Testis (tissue), 2 donors: ENCODE measurements at regions not wholly inside any gene's neighbourhood (a gene's known extent, or its start where the extent isn't known, plus 50 kb on each side); places are given as distances from the start of the nearest gene placed in this dataset.

Experiments
- DNase-seq: peaks from one replicate; pipeline ENCODE4 v3.0.0-alpha.2; 2019
- H3K27ac ChIP-seq, 2 donors: fragments of 200-600 bp; sonication (generic); one replicate each; pipeline ENCODE4 v1.5.1; 2019
- H3K27me3 ChIP-seq: fragments of 200-600 bp; sonication (generic); one replicate; pipeline ENCODE4 v1.5.1; 2019
- H3K36me3 ChIP-seq: fragments of 200-600 bp; sonication (generic); one replicate; pipeline ENCODE4 v1.5.1; 2017; ENCODE audit warnings: low read depth; ENCODE audit errors: missing control alignments
- H3K4me1 ChIP-seq: fragments of 200-600 bp; sonication (generic); one replicate; pipeline ENCODE4 v1.5.1; 2019
- H3K4me3 ChIP-seq, 2 donors: fragments of 200-600 bp; sonication (generic); one replicate each; pipeline ENCODE4 v1.5.1; 2017 to 2019
- H3K9me3 ChIP-seq: fragments of 200-600 bp; sonication (generic); one replicate; pipeline ENCODE4 v1.5.1; 2017
- POLR2A ChIP-seq: fragments of 450-650 bp; IDR thresholded peaks from one replicate; pipeline ENCODE4 v1.6.1; 2017; ENCODE audit warnings: antibody characterized with exemption, mild to moderate bottlenecking, moderate library complexity
- WGBS, 2 donors: methylation state at CpG; one replicate each; pipeline ENCODE4 v1.1.5; 2018; 5-methylcytosine and 5-hydroxymethylcytosine counted together
- intact Hi-C: fragments of 100-400 bp; cut with DNase I; formaldehyde crosslinking; loops from one replicate; pipeline ENCODE4 v1.15.1; 2023; ENCODE audit warnings: low total_unique reads
- TF ChIP-seq, protein P1 (sequence below), 3 experiments: fragments of 450-650 bp in 2 of 3; fragments of 200-600 bp in 1 of 3; sonication (generic) in 1 of 3; IDR thresholded peaks; one replicate each; pipeline ENCODE4 v1.5.1; 2016 to 2019; ENCODE audit warnings: antibody characterized with exemption in 3 of 3, mild to moderate bottlenecking in 2 of 3, moderate library complexity in 1 of 3

DNA sequence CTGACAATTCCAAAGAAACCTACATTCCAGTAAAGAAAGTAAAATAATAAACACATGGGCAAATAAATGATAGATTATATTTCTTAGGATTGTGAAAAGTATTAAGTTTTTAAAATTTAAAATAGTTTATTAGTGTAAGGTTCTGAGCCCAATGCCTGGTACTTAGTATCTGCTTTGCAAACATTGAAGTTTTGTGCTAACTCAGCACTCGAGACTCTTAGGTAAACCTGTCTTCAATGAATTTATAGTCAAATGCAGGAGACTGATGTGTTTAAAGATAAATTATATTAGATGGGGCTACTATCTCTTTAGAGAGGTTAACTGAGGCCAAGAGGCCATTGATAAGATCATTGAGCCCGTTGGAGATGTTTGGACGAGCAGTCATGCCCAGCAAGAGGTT is 138.3 kb upstream of the SALL1 start:
- Histone ChIP-seq H3K4me1 (no peaks in the 10 kb centered on the region), H3K9me3 (no peaks in the 10 kb centered on the region), H3K27me3 (no peaks in the 10 kb centered on the region), H3K36me3 (no peaks in the 10 kb centered on the region), H3K27ac (no peak overlapping the region), H3K4me3 (no peak overlapping the region)
- intact Hi-C loops = no loop called here
- WGBS, 2 donors = 60 to 68% methylated on average over 3 of the region's 3 CpGs
- no peak for TF ChIP-seq POLR2A
- TF ChIP-seq, protein P1, sequence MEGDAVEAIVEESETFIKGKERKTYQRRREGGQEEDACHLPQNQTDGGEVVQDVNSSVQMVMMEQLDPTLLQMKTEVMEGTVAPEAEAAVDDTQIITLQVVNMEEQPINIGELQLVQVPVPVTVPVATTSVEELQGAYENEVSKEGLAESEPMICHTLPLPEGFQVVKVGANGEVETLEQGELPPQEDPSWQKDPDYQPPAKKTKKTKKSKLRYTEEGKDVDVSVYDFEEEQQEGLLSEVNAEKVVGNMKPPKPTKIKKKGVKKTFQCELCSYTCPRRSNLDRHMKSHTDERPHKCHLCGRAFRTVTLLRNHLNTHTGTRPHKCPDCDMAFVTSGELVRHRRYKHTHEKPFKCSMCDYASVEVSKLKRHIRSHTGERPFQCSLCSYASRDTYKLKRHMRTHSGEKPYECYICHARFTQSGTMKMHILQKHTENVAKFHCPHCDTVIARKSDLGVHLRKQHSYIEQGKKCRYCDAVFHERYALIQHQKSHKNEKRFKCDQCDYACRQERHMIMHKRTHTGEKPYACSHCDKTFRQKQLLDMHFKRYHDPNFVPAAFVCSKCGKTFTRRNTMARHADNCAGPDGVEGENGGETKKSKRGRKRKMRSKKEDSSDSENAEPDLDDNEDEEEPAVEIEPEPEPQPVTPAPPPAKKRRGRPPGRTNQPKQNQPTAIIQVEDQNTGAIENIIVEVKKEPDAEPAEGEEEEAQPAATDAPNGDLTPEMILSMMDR (IDR thresholded peaks at IDR 0.05) = no peak
- no peak for DNase-seq

DNA sequence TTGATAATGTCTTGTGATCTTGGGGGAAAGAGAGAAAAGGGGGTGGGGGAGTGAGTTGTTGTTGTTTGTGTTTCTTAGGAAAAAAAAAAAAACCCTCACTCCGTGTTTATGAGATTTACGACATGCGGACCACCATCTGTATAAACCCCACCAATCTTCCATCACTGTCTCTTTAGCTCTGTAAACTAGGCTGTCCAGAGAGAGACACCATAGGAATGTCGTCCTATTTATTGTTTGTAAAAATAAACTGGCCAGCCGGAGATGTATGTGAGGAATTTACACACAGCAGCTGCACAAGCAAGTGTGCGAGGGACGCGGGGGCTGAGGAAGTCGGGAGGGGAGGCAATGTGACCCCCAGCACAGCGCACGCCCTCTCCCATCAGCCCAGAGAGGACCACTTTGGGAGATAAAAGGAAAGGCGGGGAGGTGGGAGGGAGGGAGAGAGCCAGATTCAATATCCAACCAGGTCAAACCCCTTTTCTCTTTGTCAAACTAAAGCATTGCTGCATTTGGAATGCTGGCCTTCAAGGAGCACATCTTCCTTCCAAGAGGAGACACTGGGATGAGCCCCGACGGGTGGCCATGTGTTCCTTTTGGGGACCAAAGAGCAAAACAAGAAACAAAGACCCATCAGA is 136.2 kb upstream of the SALL1 start:
- Histone ChIP-seq H3K4me3 (no peak overlapping the region), H3K27ac (no peak overlapping the region), H3K27me3 (no peaks in the 10 kb centered on the region), H3K4me1 (no peaks in the 10 kb centered on the region), H3K36me3 (no peaks in the 10 kb centered on the region), H3K9me3 (no peaks in the 10 kb centered on the region)
- no peak for TF ChIP-seq POLR2A
- TF ChIP-seq, protein P1 (IDR thresholded peaks at IDR 0.05) = no peak
- intact Hi-C loops = no loop called here
- no peak for DNase-seq
- 42 to 44% methylated on average over 14 of the region's 14 CpGs for WGBS, 2 donors

DNA sequence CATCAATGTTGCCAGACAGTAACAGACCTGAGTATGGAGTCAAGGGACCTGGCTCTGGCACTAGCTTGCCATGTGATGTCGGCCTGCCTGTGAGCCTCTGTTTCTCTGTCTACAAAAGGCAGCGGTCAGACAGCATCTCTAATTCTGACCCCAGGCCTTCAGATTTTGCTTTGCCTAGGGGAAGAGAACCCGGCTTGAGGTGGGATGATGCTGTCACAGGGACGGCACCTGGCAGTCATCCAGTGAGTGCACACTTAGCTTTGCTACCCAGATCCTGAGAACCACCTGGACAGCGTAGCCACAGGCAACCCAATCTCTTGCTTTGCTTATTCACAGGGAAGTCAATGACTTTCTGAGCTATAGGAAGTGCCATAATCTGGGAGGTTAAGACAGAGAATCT is 135.2 kb upstream of the SALL1 start:
- intact Hi-C loops = no loop called here
- Histone ChIP-seq H3K36me3 (no peaks in the 10 kb centered on the region), H3K27ac (no peak overlapping the region), H3K27me3 (no peaks in the 10 kb centered on the region), H3K4me1 (no peaks in the 10 kb centered on the region), H3K9me3 (no peaks in the 10 kb centered on the region), H3K4me3 (no peak overlapping the region)
- 89 to 100% methylated on average over 3 to 5 of the region's 5 CpGs for WGBS, 2 donors
- no peak for DNase-seq
- TF ChIP-seq POLR2A = no peak
- TF ChIP-seq, protein P1 (IDR thresholded peaks at IDR 0.05) = no peak

DNA sequence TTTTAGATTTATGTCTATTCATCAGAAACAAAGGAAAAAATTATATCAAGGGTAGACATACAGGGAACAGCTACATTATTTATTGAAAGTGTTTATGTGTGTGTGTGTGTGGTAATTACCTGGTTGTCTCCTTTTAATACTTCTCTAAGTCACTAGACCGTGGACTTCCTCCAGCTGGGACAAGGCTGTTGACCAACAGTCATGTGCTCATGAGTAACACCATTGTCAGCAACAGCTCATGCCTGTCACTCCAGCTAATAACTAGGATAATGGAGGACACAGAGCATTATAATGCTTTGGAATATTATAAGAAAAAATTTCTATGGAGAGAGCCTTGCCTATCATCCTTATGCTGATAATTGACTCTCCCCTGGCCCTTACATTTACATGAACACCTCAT is 125.3 kb upstream of the SALL1 start:
- no peak for TF ChIP-seq POLR2A
- TF ChIP-seq, protein P1 (IDR thresholded peaks at IDR 0.05) = no peak
- Histone ChIP-seq H3K27ac (no peak overlapping the region), H3K4me1 (no peaks in the 10 kb centered on the region), H3K9me3 (no peaks in the 10 kb centered on the region), H3K27me3 (no peaks in the 10 kb centered on the region), H3K36me3 (no peaks in the 10 kb centered on the region), H3K4me3 (no peak overlapping the region)
- no peak for DNase-seq
- intact Hi-C loops = no loop called here
- WGBS, 2 donors = 72 to 90% methylated on average over 1 of the region's 1 CpG

DNA sequence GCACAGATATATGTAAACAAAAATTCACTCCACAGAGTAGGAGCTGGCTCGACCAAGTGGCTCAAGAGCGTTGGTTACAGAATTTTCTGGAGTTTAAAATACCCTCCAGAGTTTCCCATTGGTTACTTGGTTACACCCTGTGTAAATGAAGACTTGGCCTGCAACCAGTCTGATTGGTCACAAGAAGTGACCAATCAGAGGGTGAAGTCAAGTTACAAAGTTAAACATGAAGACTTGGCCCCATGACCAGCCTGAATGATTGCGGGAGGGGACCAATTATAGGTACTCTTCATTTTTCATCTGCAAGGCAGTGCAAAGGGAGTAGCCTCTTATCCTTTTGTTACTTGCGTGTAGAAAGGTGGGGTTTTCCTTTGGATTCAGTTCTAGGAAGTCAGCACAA is 121.3 kb upstream of the SALL1 start:
- no peaks in the 10 kb centered on the region for H3K4me1 ChIP-seq
- no peak for TF ChIP-seq POLR2A
- TF ChIP-seq, protein P1 (IDR thresholded peaks at IDR 0.05) = no peak
- no peak overlapping the region for H3K27ac ChIP-seq
- intact Hi-C loops = no loop called here
- no peaks in the 10 kb centered on the region for H3K36me3 ChIP-seq
- no peak for DNase-seq
- 83 to 84% methylated on average over 4 of the region's 4 CpGs for WGBS, 2 donors
- H3K27me3 ChIP-seq = no peaks in the 10 kb centered on the region
- no peaks in the 10 kb centered on the region for H3K9me3 ChIP-seq
- no peak overlapping the region for H3K4me3 ChIP-seq
